Neural progenitor cell (in vitro differentiated cells): ENCODE measurements at regions not wholly inside any gene's neighbourhood (a gene's known extent, or its start where the extent isn't known, plus 50 kb on each side); places are given as distances from the start of the nearest gene placed in this dataset.
"Not testable (repeated sequence)": the region's sequence is repeated elsewhere in the genome, so short reads cannot be mapped to it uniquely, and the experiment has no call there.

Experiments used
- CTCF ChIP-seq: fragments of 200-600 bp; sonication (generic); IDR thresholded peaks from 2 replicates; pipeline ENCODE4 v1.5.1; 2017; ENCODE audit warnings: antibody characterized with exemption, mild to moderate bottlenecking
- EZH2 ChIP-seq: fragments of 200-600 bp; sonication (generic); IDR thresholded peaks from 2 replicates; pipeline ENCODE4 v1.6.1; 2017; ENCODE audit warnings: antibody characterized with exemption, mild to moderate bottlenecking, moderate library complexity

DNA sequence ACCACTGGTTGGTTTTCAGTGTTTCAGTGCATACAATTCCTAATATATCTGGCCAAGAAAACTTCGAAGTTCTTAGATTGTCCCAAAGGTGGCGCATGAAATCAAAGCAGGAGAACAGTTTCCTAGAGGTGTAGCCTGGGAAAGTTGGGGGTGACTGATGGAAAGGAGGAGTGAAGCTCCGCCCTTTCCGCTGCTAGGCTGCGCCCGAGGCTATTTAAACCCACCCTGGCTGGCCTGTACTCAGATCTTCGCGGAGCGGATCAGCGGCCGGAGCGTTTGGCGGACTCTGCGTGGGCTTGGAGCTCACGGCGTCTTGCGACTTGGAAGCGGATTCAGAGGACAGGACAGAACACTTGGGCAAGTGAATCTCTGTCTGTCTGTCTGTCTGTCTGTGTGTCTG, 328.7 kb downstream of the CWH43 start:
- not testable (repeated sequence) for TF ChIP-seq CTCF, EZH2
